K562 (cell line): ENCODE measurements at regions not wholly inside any gene's neighbourhood (a gene's known extent, or its start where the extent isn't known, plus 50 kb on each side); places are given as distances from the start of the nearest gene placed in this dataset.

Experiments used
- ATAC-seq: fragments of 200-7000 bp; cut with Tn5 transposase; 3 replicates; pipeline ENCODE4 v1.9.1; 2020; ENCODE audit warnings: moderate library complexity
- BruUV-seq: library from RNA; stranded (reverse); fragments of 400-500 nt; replicated peaks from 2 replicates; lab custom pipeline; 2021; lab: Mats Ljungman, UMichigan
- CTCF ChIA-PET: fragments of 300-600 bp; formaldehyde crosslinking; extraction: SDS; loops from one replicate; lab custom pipeline; 2021; ENCODE audit warnings: low intra/inter-chr PET ratio; lab: Yijun Ruan, JAX
- POLR2A ChIA-PET: fragments of 300-600, 350-650 bp; sonication (Branson Sonifier 250); formaldehyde crosslinking; extraction: SDS; loops from one replicate; lab custom pipeline; 2021; ENCODE audit warnings: antibody characterized with exemption, inconsistent platforms; lab: Yijun Ruan, JAX
- DNase-seq, 4 experiments: peaks; one replicate each; pipeline versions ENCODE4 v3.0.0 to v3.0.0-alpha.2; 2011 to 2018; ENCODE audit warnings: low spot score in 3 of 4, mixed read lengths in 3 of 4; ENCODE audit errors: extremely low read depth in 1 of 4
- FAIRE-seq: peaks from 2 replicates; lab custom pipeline; 2011; peaks lifted over from hg19 to GRCh38; lab: Jason Lieb, UNC
- H2AFZ ChIP-seq: 2 replicates; pipeline ENCODE4 v1.6.0; 2011; ENCODE audit warnings: low read depth, low read length, control low read depth, inconsistent platforms
- H3K27ac ChIP-seq: fragments of 200-600 bp; 3 replicates; pipeline ENCODE4 v1.8.0; 2011; ENCODE audit warnings: low read depth, mild to moderate bottlenecking, control low read depth, inconsistent platforms, low read length, moderate library complexity, mixed read lengths; ENCODE audit errors: extremely low read depth
- H3K27me3 ChIP-seq, 2 experiments: fragments of 300-600 bp in 1 of 2; 2 replicates in 1 of 2; 3 replicates in 1 of 2; pipeline versions ENCODE4 v1.6.0 to v1.8.0; 2011; ENCODE audit warnings: inconsistent platforms in 2 of 2, low read length in 2 of 2, mild to moderate bottlenecking in 1 of 2, mixed read lengths in 1 of 2, moderate library complexity in 1 of 2; ENCODE audit not compliant: control insufficient read depth in 2 of 2, insufficient read depth in 2 of 2
- H3K36me3 ChIP-seq: fragments of 300-600 bp; 3 replicates; pipeline ENCODE4 v1.8.0; 2011; ENCODE audit warnings: mild to moderate bottlenecking, low read length, inconsistent platforms; ENCODE audit not compliant: control insufficient read depth, insufficient read depth
- H3K4me1 ChIP-seq, 2 experiments: fragments of 200-600 bp in 1 of 2; replicated peaks in 1 of 2; 2 replicates in 1 of 2; 3 replicates in 1 of 2; pipeline versions ENCODE4 v1.5.1 to v1.8.0; 2011; ENCODE audit warnings: inconsistent platforms in 2 of 2, low read length in 2 of 2, mild to moderate bottlenecking in 1 of 2, mixed read lengths in 1 of 2, moderate library complexity in 1 of 2; ENCODE audit not compliant: control insufficient read depth in 2 of 2, insufficient read depth in 2 of 2
- H3K4me2 ChIP-seq: 2 replicates; pipeline ENCODE4 v1.6.1; 2011; ENCODE audit warnings: low read length, control low read depth, inconsistent platforms, mixed read lengths; ENCODE audit not compliant: insufficient read depth
- H3K4me3 ChIP-seq: fragments of 200-600 bp; sonication (generic), shearing (Covaris generic); 2 replicates; pipeline ENCODE4 v1.5.1; 2016; ENCODE audit warnings: control low read depth, inconsistent platforms
- H3K79me2 ChIP-seq: fragments of 200-600 bp; 3 replicates; pipeline ENCODE4 v1.8.0; 2011; ENCODE audit warnings: low read length, inconsistent platforms; ENCODE audit not compliant: control insufficient read depth, insufficient read depth
- H3K9ac ChIP-seq, 2 experiments: 2 replicates each; pipeline versions ENCODE4 v1.6.0 to v1.6.1; 2011; ENCODE audit warnings: low read depth in 2 of 2, low read length in 2 of 2, control low read depth in 1 of 2, inconsistent platforms in 1 of 2, mild to moderate bottlenecking in 1 of 2, mixed read lengths in 1 of 2; ENCODE audit not compliant: insufficient read depth in 1 of 2
- H3K9me1 ChIP-seq: one replicate; pipeline ENCODE4 v1.6.0; 2011; ENCODE audit warnings: inconsistent platforms, mild to moderate bottlenecking, low read length, moderate library complexity; ENCODE audit not compliant: control insufficient read depth, insufficient read depth
- H3K9me3 ChIP-seq: replicated peaks from 2 replicates; pipeline ENCODE4 v1.5.1; 2011; ENCODE audit warnings: low read depth, low read length, inconsistent platforms; ENCODE audit not compliant: control insufficient read depth, insufficient read depth
- H4K20me1 ChIP-seq: replicated peaks from 2 replicates; pipeline ENCODE4 v1.6.1; 2011; ENCODE audit warnings: low read length, inconsistent platforms, mixed read lengths; ENCODE audit not compliant: control insufficient read depth, insufficient read depth
- ASH1L ChIP-seq: fragments of 450-650 bp; IDR thresholded peaks from 2 replicates; pipeline ENCODE4 v1.6.1; 2018; ENCODE audit warnings: borderline replicate concordance, mild to moderate bottlenecking, low read depth; ENCODE audit not compliant: partially characterized antibody
- E2F6 ChIP-seq, 2 experiments: IDR thresholded peaks; 2 replicates each; pipeline ENCODE4 v1.6.1; 2011; ENCODE audit warnings: borderline replicate concordance in 1 of 2, control low read depth in 1 of 2, low read depth in 1 of 2, low read length in 1 of 2, mild to moderate bottlenecking in 1 of 2, mixed read lengths in 1 of 2, moderate library complexity in 1 of 2; ENCODE audit not compliant: insufficient read depth in 1 of 2, insufficient read length in 1 of 2, poor library complexity in 1 of 2, severe bottlenecking in 1 of 2; ENCODE audit errors: extremely low read depth in 1 of 2
- KAT7 ChIP-seq: sonication (generic); formaldehyde crosslinking; IDR thresholded peaks from 2 replicates; pipeline ENCODE4 v1.8.0; 2022; ENCODE audit warnings: missing genetic modification reagents, mild to moderate bottlenecking, borderline replicate concordance
- MAX ChIP-seq: sonication (generic); formaldehyde crosslinking; IDR thresholded peaks from 2 replicates; pipeline ENCODE4 v1.9.0; 2022; ENCODE audit warnings: mild to moderate bottlenecking, missing genetic modification reagents
- MNT ChIP-seq, 2 experiments: fragments of 450-650 bp; conservative IDR thresholded peaks; 2 replicates each; pipeline ENCODE4 v1.6.1; 2017; ENCODE audit warnings: mild to moderate bottlenecking in 2 of 2, moderate library complexity in 2 of 2
- MYC ChIP-seq, 2 experiments: fragments of 250-450 bp in 1 of 2; sonication (Bioruptor Pico) in 1 of 2; IDR thresholded peaks; 2 replicates each; pipeline versions ENCODE4 v1.5.1 to v1.6.1; 2012 to 2021; ENCODE audit warnings: low read depth in 2 of 2, borderline replicate concordance in 1 of 2, improper control_type of control experiment in 1 of 2, low read length in 1 of 2, mild to moderate bottlenecking in 1 of 2, moderate library complexity in 1 of 2
- PHB ChIP-seq: fragments of 250-450 bp; sonication (Bioruptor Pico); IDR thresholded peaks from 2 replicates; pipeline ENCODE4 v1.5.0; 2021
- RAD21 ChIP-seq, 2 experiments: fragments of 250-450 bp in 1 of 2; fragments of 450-650 bp in 1 of 2; sonication (Bioruptor Pico) in 1 of 2; formaldehyde crosslinking in 1 of 2; IDR thresholded peaks in 1 of 2; conservative IDR thresholded peaks in 1 of 2; 2 replicates each; pipeline versions ENCODE4 v1.4.0 to v1.8.0; 2020 to 2022; ENCODE audit warnings: mild to moderate bottlenecking in 2 of 2, moderate library complexity in 1 of 2
- REST ChIP-seq, 2 experiments: fragments of 450-650 bp; formaldehyde crosslinking in 1 of 2; IDR thresholded peaks; 2 replicates each; pipeline versions ENCODE4 v1.4.0 to v1.6.1; 2014 to 2020; ENCODE audit warnings: mild to moderate bottlenecking in 2 of 2, borderline replicate concordance in 1 of 2, low read depth in 1 of 2
- whole genome bisulfite sequencing: fragments of 100-300 bp; shearing (Covaris generic); methylation state at CpG from one replicate; pipeline ENCODE4 v1.1.6; 2016; ENCODE audit warnings: low coverage, mixed read lengths; ENCODE audit not compliant: insufficient coverage; ENCODE audit errors: missing lambda C conversion rate; 5-methylcytosine and 5-hydroxymethylcytosine counted together
- in situ Hi-C: fragments of 300-500 bp; cut with MboI; formaldehyde crosslinking; loops from 4 replicates; pipeline ENCODE4 v1.15.0; 2018; ENCODE audit warnings: inconsistent platforms, mixed read lengths
- intact Hi-C: fragments of 100-400 bp; cut with micrococcal nuclease; formaldehyde crosslinking; loops from 2 replicates; pipeline ENCODE4 v1.14.2; 2022

GRCh38 chr7:68629-69028, 123.7 kb upstream of the FAM20C start:
- in situ Hi-C loops, result no loop called here
- Histone ChIP-seq H3K4me3 (no peak overlapping the region), H2AFZ (no peak overlapping the region), H3K27ac (no peak overlapping the region), H3K9me3 (0 out of 2 replicates have a peak, but pooled peaks cover 2% of the 10 kb centered on the region), H3K27me3 (peaks cover 34 to 51% of the 10 kb centered on the region in 2 experiments), H3K9ac (no peak overlapping the region), H4K20me1 (no peaks in the 10 kb centered on the region), H3K4me1 (no peaks in the 10 kb centered on the region; a peak in 1 of 5 replicates), H3K4me2 (no peak overlapping the region; the same call in 1 of the 2 replicates), H3K79me2 (no peaks in the 10 kb centered on the region), H3K9me1 (no peaks in the 10 kb centered on the region), H3K36me3 (no peaks in the 10 kb centered on the region)
- FAIRE-seq, result no peak
- no TSS peak for BruUV-seq
- 5% methylated on average over 15 of the region's 17 CpGs for WGBS
- intact Hi-C loops, result no loop called here
- ATAC-seq, result peak; percentile 79
- DNase-seq, result peak; percentile 47 to 61 (median 50)
- CTCF ChIA-PET, result no interaction called here
- POLR2A ChIA-PET, result no interaction called here
- TF ChIP-seq ASH1L, result no peak
- peak; percentile 39 to 59; a peak in 2 of 4 replicates for TF ChIP-seq MNT (conservative IDR thresholded peaks at IDR 0.05)
- no peak for TF ChIP-seq PHB (CRISPR knock-in tag)
- TF ChIP-seq REST (IDR thresholded peaks at IDR 0.05; ENCODE audit: borderline replicate concordance), result peak; percentile 27; the same call in 1 of the 2 replicates
- TF ChIP-seq REST (CRISPR knock-in tag; IDR thresholded peaks at IDR 0.05; ENCODE audit: low read depth), result no peak
- TF ChIP-seq MAX (CRISPR knock-in tag), result peak; percentile 82
- peak in 1 of 2 experiments; percentile 26; a peak in 1 of 4 replicates for TF ChIP-seq RAD21 (CRISPR knock-in tag; conservative IDR thresholded peaks at IDR 0.05 in 1 of 2, IDR thresholded peaks at IDR 0.05 in 1 of 2)
- peak; percentile 84 for TF ChIP-seq MYC (IDR thresholded peaks at IDR 0.05; ENCODE audit: low read depth, low read length)
- no peak for TF ChIP-seq MYC (CRISPR knock-in tag; IDR thresholded peaks at IDR 0.05; ENCODE audit: borderline replicate concordance, low read depth)
- TF ChIP-seq E2F6 (IDR thresholded peaks at IDR 0.05; ENCODE audit: borderline replicate concordance in 1 of 2, extremely low read depth in 1 of 2, insufficient read depth in 1 of 2, insufficient read length in 1 of 2, low read depth in 1 of 2, low read length in 1 of 2, poor library complexity in 1 of 2, severe bottlenecking in 1 of 2), result peak; percentile 37 to 76
- no peak for TF ChIP-seq KAT7 (CRISPR knock-in tag)
